ENCODE measurements at regions not wholly inside any gene's neighbourhood (a gene's known extent, or its start where the extent isn't known, plus 50 kb on each side); places are given as distances from the start of the nearest gene placed in this dataset.

DNA sequence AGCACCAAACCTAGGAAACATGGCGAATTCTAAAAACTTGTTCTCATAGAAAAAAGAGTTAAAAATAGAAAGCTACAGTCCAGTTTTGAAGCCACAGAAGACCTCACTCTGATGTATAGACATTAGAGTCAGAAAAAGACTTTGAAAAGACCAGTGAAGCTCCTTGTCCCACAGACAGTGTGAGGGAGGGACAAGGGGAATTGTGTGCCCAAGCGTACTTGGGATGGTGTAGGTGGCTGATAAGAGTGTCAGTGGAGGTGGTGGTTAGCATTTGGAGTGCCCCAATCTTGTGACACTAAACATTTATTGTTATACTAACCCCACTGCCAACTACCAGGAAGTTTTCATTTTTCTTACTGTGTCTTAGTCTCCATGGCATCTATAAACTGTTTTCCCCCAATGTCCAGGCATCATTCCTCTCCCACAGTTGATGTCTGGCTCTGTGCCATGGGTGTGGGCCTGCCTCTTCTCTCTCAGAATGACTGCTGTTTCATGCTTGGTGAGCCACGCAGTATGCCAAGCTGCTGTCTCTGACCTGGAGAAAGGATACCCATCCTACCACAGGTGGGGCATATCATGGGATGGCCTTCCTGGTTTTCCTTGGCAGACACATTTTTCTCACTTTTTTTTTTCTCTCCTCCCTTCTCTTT is 161.4 kb downstream of the RPIA start:
- no peaks in the 10 kb centered on the region for H3K27me3 ChIP-seq
- no peak overlapping the region for H3K27ac ChIP-seq
- no peak overlapping the region for H3K4me3 ChIP-seq
- DNase-seq (ENCODE audit: low spot score in 2 of 2) = no peak
- TF ChIP-seq, protein P1, sequence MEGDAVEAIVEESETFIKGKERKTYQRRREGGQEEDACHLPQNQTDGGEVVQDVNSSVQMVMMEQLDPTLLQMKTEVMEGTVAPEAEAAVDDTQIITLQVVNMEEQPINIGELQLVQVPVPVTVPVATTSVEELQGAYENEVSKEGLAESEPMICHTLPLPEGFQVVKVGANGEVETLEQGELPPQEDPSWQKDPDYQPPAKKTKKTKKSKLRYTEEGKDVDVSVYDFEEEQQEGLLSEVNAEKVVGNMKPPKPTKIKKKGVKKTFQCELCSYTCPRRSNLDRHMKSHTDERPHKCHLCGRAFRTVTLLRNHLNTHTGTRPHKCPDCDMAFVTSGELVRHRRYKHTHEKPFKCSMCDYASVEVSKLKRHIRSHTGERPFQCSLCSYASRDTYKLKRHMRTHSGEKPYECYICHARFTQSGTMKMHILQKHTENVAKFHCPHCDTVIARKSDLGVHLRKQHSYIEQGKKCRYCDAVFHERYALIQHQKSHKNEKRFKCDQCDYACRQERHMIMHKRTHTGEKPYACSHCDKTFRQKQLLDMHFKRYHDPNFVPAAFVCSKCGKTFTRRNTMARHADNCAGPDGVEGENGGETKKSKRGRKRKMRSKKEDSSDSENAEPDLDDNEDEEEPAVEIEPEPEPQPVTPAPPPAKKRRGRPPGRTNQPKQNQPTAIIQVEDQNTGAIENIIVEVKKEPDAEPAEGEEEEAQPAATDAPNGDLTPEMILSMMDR (IDR thresholded peaks at IDR 0.05) = no peak
- intact Hi-C loops (cut with DNase I) = no loop called here
- no peaks in the 10 kb centered on the region for H3K36me3 ChIP-seq
- no peaks in the 10 kb centered on the region for H3K9me3 ChIP-seq
- H3K4me1 ChIP-seq = no peaks in the 10 kb centered on the region

DNA sequence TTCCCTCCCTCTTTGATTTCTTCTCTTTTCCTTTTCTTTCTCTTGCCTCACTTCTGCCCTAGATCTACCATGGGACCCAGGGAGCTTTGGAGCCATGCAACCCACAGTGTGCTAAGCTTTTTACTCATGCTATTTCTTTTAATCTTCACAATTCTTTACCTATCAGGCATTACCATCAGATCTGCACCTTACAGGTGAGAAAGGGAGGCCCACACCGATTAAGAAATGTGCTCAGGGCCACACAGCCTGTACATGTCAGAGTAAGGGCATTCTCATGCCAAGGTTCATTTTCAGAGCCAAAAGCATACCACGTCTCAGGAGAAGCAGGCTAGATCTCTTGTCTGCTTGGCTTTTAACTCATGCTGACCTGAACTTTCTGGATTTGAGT is 161.9 kb downstream of the RPIA start:
- intact Hi-C loops (cut with DNase I) = no loop called here
- no peaks in the 10 kb centered on the region for H3K4me1 ChIP-seq
- TF ChIP-seq, protein P1 (IDR thresholded peaks at IDR 0.05) = no peak

DNA sequence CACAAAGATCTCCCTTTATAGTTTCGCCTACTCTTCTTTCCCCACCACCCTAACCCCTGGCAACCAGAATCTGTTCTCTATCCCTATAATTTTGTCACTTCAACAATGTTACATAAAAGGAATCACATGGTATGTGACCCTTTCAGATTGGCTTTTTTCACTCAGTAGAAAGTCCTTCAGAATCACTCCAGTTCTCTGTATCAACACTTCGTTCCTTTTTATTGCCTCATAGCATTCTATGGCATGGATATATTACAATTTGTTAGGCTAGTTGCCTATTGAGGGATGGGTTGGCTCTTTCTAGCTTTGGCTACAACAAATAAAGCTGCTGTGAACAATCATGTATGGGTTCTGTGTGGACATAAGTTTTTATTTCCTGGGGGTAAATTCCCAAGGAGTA is 163.1 kb downstream of the RPIA start:
- H3K36me3 ChIP-seq = no peaks in the 10 kb centered on the region
- no peak for DNase-seq (ENCODE audit: low spot score in 2 of 2)
- intact Hi-C loops (cut with DNase I) = no loop called here
- H3K27ac ChIP-seq = no peak overlapping the region
- H3K27me3 ChIP-seq = no peaks in the 10 kb centered on the region
- H3K9me3 ChIP-seq = no peaks in the 10 kb centered on the region
- H3K4me1 ChIP-seq = no peaks in the 10 kb centered on the region
- TF ChIP-seq, protein P1 (IDR thresholded peaks at IDR 0.05) = no peak
- no peak overlapping the region for H3K4me3 ChIP-seq

More for the DNA sequence above, 161.9 kb downstream of the RPIA start:
- Histone ChIP-seq H3K27me3 (no peaks in the 10 kb centered on the region), H3K9me3 (no peaks in the 10 kb centered on the region), H3K4me3 (no peak overlapping the region), H3K27ac (no peak overlapping the region), H3K36me3 (no peaks in the 10 kb centered on the region)
- DNase-seq (ENCODE audit: low spot score in 2 of 2) = no peak

DNA sequence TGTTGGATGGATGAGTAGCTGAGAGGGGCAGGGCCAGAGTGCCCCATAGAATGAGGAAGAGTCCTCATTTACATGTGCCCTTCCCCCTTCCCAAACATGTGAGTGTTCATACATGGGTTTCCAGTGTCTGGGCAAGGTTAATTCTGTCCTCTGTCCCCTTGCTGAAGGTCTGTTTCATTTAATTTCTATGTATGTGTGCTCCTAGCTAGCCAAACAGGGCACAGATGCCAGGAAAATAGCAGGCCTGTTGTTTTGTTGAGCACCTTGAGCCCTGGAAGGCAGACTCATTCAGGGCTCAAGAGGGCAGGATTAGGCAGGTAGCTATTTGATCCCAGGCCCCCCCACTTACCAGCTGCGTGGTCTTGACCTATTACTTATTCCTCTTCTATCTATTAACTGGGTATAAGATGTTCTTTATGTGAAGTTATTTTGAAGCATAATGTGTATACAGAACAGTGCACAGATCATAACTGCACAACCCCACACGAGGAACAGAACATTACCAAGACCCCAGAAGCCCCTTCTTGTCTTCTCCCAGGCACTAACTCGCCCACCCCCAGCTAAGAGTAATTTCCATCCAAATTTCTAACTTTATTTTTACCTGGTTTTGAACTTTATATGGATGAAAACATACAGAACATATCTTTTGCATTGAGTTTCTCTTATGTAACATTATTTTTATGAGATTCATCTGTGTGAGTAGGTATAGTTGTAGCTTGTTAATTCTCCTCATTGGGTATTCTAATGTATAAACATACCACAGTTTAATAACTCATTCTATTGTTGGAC is 164.3 kb downstream of the RPIA start:
- no peaks in the 10 kb centered on the region for H3K4me1 ChIP-seq
- H3K27me3 ChIP-seq = no peaks in the 10 kb centered on the region
- H3K9me3 ChIP-seq = no peaks in the 10 kb centered on the region
- intact Hi-C loops (cut with DNase I) = no loop called here
- no peak for DNase-seq (ENCODE audit: low spot score in 2 of 2)
- TF ChIP-seq, protein P1 (IDR thresholded peaks at IDR 0.05) = no peak
- H3K27ac ChIP-seq = no peak overlapping the region
- no peak overlapping the region for H3K4me3 ChIP-seq
- no peaks in the 10 kb centered on the region for H3K36me3 ChIP-seq

DNA sequence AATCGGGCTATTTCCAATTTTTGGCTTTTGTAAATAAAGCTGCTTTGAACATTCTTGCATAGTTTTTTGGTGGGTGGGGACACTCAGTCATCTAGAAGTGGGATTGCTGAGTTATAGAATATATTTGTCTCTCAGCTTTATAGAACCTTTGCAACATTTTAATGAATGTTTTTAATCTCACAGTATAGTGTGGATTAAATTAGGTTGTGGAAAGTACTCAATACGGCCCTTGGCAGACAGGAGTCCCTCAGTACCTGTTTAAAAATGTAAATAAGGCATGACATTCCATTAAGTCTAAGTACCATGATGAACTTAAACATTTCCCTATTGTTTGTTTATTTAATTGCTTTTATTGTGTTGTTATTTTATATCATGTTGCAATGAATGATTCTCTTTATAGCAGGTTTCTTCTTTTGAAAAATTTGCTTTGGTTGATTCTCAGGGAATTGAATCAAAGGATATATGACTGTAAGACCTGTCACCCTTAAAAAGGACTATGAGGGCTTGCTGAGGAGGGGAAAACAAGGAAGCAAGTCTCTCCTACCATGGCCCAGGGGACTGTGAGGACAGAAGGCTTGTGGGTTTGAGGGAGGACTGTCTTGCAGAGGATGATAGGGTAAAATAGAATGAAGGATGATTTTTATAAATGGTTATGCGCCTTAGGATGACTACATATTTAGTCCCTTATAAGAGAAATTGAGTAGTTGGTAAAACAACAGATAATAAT is 165.1 kb downstream of the RPIA start:
- Histone ChIP-seq H3K36me3 (no peaks in the 10 kb centered on the region), H3K4me1 (no peaks in the 10 kb centered on the region), H3K4me3 (no peak overlapping the region), H3K9me3 (no peaks in the 10 kb centered on the region), H3K27me3 (no peaks in the 10 kb centered on the region), H3K27ac (no peak overlapping the region)
- TF ChIP-seq, protein P1 (IDR thresholded peaks at IDR 0.05) = no peak
- DNase-seq (ENCODE audit: low spot score in 2 of 2) = no peak
- intact Hi-C loops (cut with DNase I) = no loop called here

Measured in ascending aorta (tissue), 2 donors.